ENCODE measurements at regions not wholly inside any gene's neighbourhood (a gene's known extent, or its start where the extent isn't known, plus 50 kb on each side); places are given as distances from the start of the nearest gene placed in this dataset.

DNA sequence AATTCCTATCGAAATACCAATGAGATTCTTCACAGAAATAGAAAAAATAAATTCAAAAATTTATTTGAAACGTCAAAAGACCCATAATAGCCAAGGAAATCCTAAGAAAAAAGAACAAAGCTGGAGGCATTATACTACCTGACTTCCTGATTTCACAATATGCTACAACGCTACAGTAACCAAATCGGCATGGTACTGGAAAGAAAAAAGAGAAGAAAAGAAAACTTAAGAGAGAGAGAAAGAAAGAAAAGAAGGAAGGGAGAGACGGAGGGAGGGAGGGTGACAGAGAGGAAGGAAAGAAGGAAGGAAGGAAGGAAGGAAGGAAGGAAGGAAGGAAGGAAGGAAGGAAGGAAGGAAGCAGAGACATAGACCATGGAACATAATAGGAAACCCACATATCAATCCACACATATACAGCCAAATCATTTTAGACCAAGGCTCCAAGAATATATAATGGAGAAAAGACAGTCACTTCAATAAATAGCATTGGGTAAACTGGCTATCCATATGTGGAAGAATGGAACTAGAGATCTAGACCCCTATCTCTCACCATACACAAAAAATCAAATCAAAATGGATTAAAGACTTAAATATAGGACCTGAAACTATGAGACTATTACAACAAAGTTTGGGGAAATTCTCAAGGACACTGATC is 118.6 kb upstream of the CNTN4 start:
- TF ChIP-seq, protein P1, sequence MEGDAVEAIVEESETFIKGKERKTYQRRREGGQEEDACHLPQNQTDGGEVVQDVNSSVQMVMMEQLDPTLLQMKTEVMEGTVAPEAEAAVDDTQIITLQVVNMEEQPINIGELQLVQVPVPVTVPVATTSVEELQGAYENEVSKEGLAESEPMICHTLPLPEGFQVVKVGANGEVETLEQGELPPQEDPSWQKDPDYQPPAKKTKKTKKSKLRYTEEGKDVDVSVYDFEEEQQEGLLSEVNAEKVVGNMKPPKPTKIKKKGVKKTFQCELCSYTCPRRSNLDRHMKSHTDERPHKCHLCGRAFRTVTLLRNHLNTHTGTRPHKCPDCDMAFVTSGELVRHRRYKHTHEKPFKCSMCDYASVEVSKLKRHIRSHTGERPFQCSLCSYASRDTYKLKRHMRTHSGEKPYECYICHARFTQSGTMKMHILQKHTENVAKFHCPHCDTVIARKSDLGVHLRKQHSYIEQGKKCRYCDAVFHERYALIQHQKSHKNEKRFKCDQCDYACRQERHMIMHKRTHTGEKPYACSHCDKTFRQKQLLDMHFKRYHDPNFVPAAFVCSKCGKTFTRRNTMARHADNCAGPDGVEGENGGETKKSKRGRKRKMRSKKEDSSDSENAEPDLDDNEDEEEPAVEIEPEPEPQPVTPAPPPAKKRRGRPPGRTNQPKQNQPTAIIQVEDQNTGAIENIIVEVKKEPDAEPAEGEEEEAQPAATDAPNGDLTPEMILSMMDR (conservative IDR thresholded peaks at IDR 0.05 in 1 of 2, IDR thresholded peaks at IDR 0.05 in 1 of 2; ENCODE audit: low read depth in 1 of 2, low read length in 2 of 2), result no peak
- TF ChIP-seq EZH2 (IDR thresholded peaks at IDR 0.05; ENCODE audit: low read length, missing control alignments), result no peak

Measured in fibroblast of lung (primary cell).